PFSK-1 (cell line): ENCODE measurements at regions not wholly inside any gene's neighbourhood (a gene's known extent, or its start where the extent isn't known, plus 50 kb on each side); places are given as distances from the start of the nearest gene placed in this dataset.

Experiments used
- FOXP2 ChIP-seq: optimal IDR thresholded peaks from 2 replicates; pipeline ENCODE3; 2011; ENCODE audit warnings: borderline replicate concordance, control low read depth, inconsistent platforms; ENCODE audit not compliant: insufficient read depth; ENCODE audit errors: extremely low read length, extremely low read depth
- POLR2AphosphoS5 ChIP-seq: IDR thresholded peaks from 2 replicates; pipeline ENCODE4 v1.6.1; 2012; ENCODE audit warnings: low read depth, mild to moderate bottlenecking, control low read depth, low read length, moderate library complexity
- SIN3A ChIP-seq: IDR thresholded peaks from 2 replicates; pipeline ENCODE4 v1.6.1; 2012; ENCODE audit warnings: mild to moderate bottlenecking, low read length, moderate library complexity, borderline replicate concordance; ENCODE audit not compliant: insufficient read depth
- TAF1 ChIP-seq: IDR thresholded peaks from 2 replicates; pipeline ENCODE4 v1.6.1; 2012; ENCODE audit warnings: low read length, control low read depth, borderline replicate concordance; ENCODE audit not compliant: insufficient read depth
- TF ChIP-seq, protein P1 (sequence below), 2 experiments: IDR thresholded peaks; 2 replicates each; pipeline versions ENCODE4 v1.6.1 to v1.8.0; 2011 to 2012; ENCODE audit warnings: low read depth in 2 of 2, low read length in 2 of 2, control low read depth in 1 of 2, inconsistent platforms in 1 of 2, mild to moderate bottlenecking in 1 of 2, moderate library complexity in 1 of 2; ENCODE audit not compliant: insufficient read depth in 1 of 2

DNA sequence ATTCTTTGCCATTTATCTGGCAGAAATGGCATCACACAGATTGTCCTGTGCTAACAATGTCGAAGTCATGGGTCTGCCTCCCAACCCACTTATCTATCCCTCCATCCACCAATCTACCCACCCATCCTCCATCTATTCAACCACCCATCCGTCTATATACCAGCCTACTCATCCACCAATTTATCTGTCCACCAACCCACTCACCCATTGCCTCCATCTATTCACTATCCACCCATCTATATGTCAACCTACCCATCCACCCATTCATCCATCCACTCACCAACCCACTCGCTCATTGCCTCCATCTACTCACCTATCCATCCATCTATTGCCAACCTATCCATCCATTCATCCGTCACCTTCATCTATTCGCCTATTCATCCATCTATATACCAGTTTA is 521.2 kb downstream of the SHQ1 start:
- TF ChIP-seq POLR2AphosphoS5 (no peak), FOXP2 (no peak), SIN3A (no peak), TAF1 (no peak)
- TF ChIP-seq, protein P1, sequence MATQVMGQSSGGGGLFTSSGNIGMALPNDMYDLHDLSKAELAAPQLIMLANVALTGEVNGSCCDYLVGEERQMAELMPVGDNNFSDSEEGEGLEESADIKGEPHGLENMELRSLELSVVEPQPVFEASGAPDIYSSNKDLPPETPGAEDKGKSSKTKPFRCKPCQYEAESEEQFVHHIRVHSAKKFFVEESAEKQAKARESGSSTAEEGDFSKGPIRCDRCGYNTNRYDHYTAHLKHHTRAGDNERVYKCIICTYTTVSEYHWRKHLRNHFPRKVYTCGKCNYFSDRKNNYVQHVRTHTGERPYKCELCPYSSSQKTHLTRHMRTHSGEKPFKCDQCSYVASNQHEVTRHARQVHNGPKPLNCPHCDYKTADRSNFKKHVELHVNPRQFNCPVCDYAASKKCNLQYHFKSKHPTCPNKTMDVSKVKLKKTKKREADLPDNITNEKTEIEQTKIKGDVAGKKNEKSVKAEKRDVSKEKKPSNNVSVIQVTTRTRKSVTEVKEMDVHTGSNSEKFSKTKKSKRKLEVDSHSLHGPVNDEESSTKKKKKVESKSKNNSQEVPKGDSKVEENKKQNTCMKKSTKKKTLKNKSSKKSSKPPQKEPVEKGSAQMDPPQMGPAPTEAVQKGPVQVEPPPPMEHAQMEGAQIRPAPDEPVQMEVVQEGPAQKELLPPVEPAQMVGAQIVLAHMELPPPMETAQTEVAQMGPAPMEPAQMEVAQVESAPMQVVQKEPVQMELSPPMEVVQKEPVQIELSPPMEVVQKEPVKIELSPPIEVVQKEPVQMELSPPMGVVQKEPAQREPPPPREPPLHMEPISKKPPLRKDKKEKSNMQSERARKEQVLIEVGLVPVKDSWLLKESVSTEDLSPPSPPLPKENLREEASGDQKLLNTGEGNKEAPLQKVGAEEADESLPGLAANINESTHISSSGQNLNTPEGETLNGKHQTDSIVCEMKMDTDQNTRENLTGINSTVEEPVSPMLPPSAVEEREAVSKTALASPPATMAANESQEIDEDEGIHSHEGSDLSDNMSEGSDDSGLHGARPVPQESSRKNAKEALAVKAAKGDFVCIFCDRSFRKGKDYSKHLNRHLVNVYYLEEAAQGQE (IDR thresholded peaks at IDR 0.05; ENCODE audit: insufficient read depth in 1 of 2, low read depth in 2 of 2, low read length in 2 of 2), result no peak

DNA sequence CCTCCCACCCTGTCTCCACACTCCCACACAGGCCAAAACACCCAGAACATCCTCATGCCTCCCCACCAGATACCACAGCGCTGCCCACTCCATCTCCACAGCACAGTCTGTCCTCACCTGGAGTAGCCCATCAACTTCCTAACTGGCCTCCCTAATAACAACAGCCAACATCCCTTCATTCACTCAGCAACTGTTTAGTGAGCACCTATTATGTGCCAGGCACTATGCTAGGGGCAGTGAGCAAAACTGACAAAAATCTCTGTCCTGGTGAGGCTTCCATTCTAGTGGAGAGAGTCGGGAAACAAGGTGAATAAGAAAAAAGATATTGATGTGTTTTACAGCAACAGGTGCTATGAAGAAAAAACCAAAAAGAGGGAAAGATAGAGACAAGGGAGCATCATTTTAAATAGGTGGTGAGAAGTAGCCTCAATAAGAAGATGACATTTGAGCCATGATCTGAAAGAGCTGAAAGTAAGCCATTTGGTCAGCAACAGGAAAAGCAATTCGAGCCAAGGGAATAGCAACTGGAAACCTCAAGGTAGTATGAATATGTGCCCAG is 523.9 kb downstream of the SHQ1 start:
- TF ChIP-seq, protein P1 (IDR thresholded peaks at IDR 0.05; ENCODE audit: insufficient read depth in 1 of 2, low read depth in 2 of 2, low read length in 2 of 2), result no peak
- TF ChIP-seq SIN3A (no peak), FOXP2 (no peak), TAF1 (no peak), POLR2AphosphoS5 (no peak)

DNA sequence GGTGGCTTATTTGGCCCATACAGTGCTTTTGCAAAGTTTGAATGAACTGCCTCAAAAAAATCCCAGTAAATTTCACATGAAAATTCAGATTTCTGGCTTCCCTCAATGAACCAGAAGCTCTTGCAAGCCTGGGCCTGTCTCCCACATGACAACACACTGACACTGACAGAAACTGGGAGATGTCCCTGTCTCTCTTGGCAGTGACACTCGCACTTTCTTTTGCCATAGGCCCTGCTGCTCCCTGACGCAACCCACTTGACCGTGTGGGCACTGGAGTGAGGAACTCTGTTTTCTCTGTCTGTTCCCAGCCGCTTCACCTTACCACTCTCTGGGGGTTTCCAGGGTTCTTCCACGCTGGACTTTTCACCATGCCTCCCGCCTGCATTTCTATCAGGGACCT is 524.5 kb downstream of the SHQ1 start:
- TF ChIP-seq SIN3A, result no peak
- TF ChIP-seq, protein P1 (IDR thresholded peaks at IDR 0.05; ENCODE audit: insufficient read depth in 1 of 2, low read depth in 2 of 2, low read length in 2 of 2), result no peak
- TF ChIP-seq TAF1, result no peak
- TF ChIP-seq FOXP2, result no peak
- no peak for TF ChIP-seq POLR2AphosphoS5

- TF ChIP-seq POLR2AphosphoS5, result no peak
- TF ChIP-seq SIN3A, result no peak
- no peak for TF ChIP-seq FOXP2
- TF ChIP-seq TAF1, result no peak
- TF ChIP-seq, protein P1 (IDR thresholded peaks at IDR 0.05; ENCODE audit: insufficient read depth in 1 of 2, low read depth in 2 of 2, low read length in 2 of 2), result no peak
These were observed 525.8 kb downstream of the SHQ1 start for GRCh38 chr3:72322264-72322976.
